ENCODE measurements at regions not wholly inside any gene's neighbourhood (a gene's known extent, or its start where the extent isn't known, plus 50 kb on each side); places are given as distances from the start of the nearest gene placed in this dataset.
"Not testable (repeated sequence)": the region's sequence is repeated elsewhere in the genome, so short reads cannot be mapped to it uniquely, and the experiment has no call there.

- Histone ChIP-seq H3K27me3 (no peaks in the 10 kb centered on the region), H3K4me3 (no peak overlapping the region), H3K27ac (no peak overlapping the region), H3K4me1 (no peaks in the 10 kb centered on the region), H3K9me3 (no peaks in the 10 kb centered on the region), H3K36me3 (no peaks in the 10 kb centered on the region)
- DNase-seq: no peak
- no peak for TF ChIP-seq EP300 (IDR thresholded peaks at IDR 0.05; ENCODE audit: low read depth)
- TF ChIP-seq CTCF (IDR thresholded peaks at IDR 0.05): no peak
- no peak for TF ChIP-seq POLR2AphosphoS5 (IDR thresholded peaks at IDR 0.05)
- TF ChIP-seq POLR2A (IDR thresholded peaks at IDR 0.05): no peak
- WGBS, 2 donors (ENCODE audit: low coverage in 1 of 2): 85 to 100% methylated on average over 1 of the region's 1 CpG
- in situ Hi-C loops (cut with MboI; ENCODE audit: low pct_ligation_motif_present in 1 of 4, low pct_unique_long_range_greater_than_20kb in 1 of 4, low sequenced_read_pairs in 3 of 4): no loop called here
- intact Hi-C loops (cut with DNase I; ENCODE audit: low total_unique reads): no loop called here
These were observed 605.5 kb downstream of the LTN1 start for GRCh38 chr21:28387220-28387619.

GRCh38 chr21:28385845-28386244, 606.8 kb downstream of the LTN1 start:
- H3K36me3 ChIP-seq: no peaks in the 10 kb centered on the region
- no peak overlapping the region for H3K4me3 ChIP-seq
- no peaks in the 10 kb centered on the region for H3K4me1 ChIP-seq
- in situ Hi-C loops (cut with MboI; ENCODE audit: low pct_ligation_motif_present in 1 of 4, low pct_unique_long_range_greater_than_20kb in 1 of 4, low sequenced_read_pairs in 3 of 4): no loop called here
- no peaks in the 10 kb centered on the region for H3K9me3 ChIP-seq
- TF ChIP-seq CTCF (IDR thresholded peaks at IDR 0.05) (no peak), POLR2A (IDR thresholded peaks at IDR 0.05) (no peak), EP300 (IDR thresholded peaks at IDR 0.05; ENCODE audit: low read depth) (no peak), POLR2AphosphoS5 (IDR thresholded peaks at IDR 0.05) (no peak)
- WGBS, 2 donors (ENCODE audit: low coverage in 1 of 2): 84 to 92% methylated on average over 1 of the region's 1 CpG
- H3K27me3 ChIP-seq: no peaks in the 10 kb centered on the region
- intact Hi-C loops (cut with DNase I; ENCODE audit: low total_unique reads): no loop called here
- no peak overlapping the region for H3K27ac ChIP-seq
- no peak for DNase-seq

- intact Hi-C loops (cut with DNase I; ENCODE audit: low total_unique reads); H3K27me3 ChIP-seq; H3K9me3 ChIP-seq; DNase-seq; H3K4me1 ChIP-seq; H3K27ac ChIP-seq; H3K36me3 ChIP-seq; in situ Hi-C loops (cut with MboI; ENCODE audit: low pct_ligation_motif_present in 1 of 4, low pct_unique_long_range_greater_than_20kb in 1 of 4, low sequenced_read_pairs in 3 of 4); H3K4me3 ChIP-seq: not testable (repeated sequence)
- 89 to 93% methylated on average over 2 of the region's 2 CpGs for WGBS, 2 donors (ENCODE audit: low coverage in 1 of 2)
These were observed 611.5 kb downstream of the LTN1 start for GRCh38 chr21:28381000-28381745.

GRCh38 chr21:28380241-28380640, 612.4 kb downstream of the LTN1 start:
- no peaks in the 10 kb centered on the region for H3K9me3 ChIP-seq
- no peaks in the 10 kb centered on the region for H3K27me3 ChIP-seq
- H3K4me1 ChIP-seq: no peaks in the 10 kb centered on the region
- no peak overlapping the region for H3K27ac ChIP-seq
- 83 to 91% methylated on average over 7 of the region's 7 CpGs for WGBS, 2 donors (ENCODE audit: low coverage in 1 of 2)
- TF ChIP-seq POLR2AphosphoS5 (IDR thresholded peaks at IDR 0.05) (no peak), POLR2A (IDR thresholded peaks at IDR 0.05) (no peak), EP300 (IDR thresholded peaks at IDR 0.05; ENCODE audit: low read depth) (no peak), CTCF (IDR thresholded peaks at IDR 0.05) (no peak)
- intact Hi-C loops (cut with DNase I; ENCODE audit: low total_unique reads) (no loop called here), in situ Hi-C loops (cut with MboI; ENCODE audit: low pct_ligation_motif_present in 1 of 4, low pct_unique_long_range_greater_than_20kb in 1 of 4, low sequenced_read_pairs in 3 of 4) (no loop called here)
- H3K4me3 ChIP-seq: no peak overlapping the region
- no peaks in the 10 kb centered on the region for H3K36me3 ChIP-seq
- no peak for DNase-seq

GRCh38 chr21:28378026-28378425, 614.7 kb downstream of the LTN1 start:
- Histone ChIP-seq H3K27ac (no peak overlapping the region), H3K4me3 (no peak overlapping the region), H3K4me1 (no peaks in the 10 kb centered on the region), H3K9me3 (no peaks in the 10 kb centered on the region), H3K27me3 (no peaks in the 10 kb centered on the region), H3K36me3 (no peaks in the 10 kb centered on the region)
- in situ Hi-C loops (cut with MboI; ENCODE audit: low pct_ligation_motif_present in 1 of 4, low pct_unique_long_range_greater_than_20kb in 1 of 4, low sequenced_read_pairs in 3 of 4): no loop called here
- intact Hi-C loops (cut with DNase I; ENCODE audit: low total_unique reads): no loop called here
- DNase-seq: no peak
- WGBS, 2 donors (ENCODE audit: low coverage in 1 of 2): 82 to 86% methylated on average over 2 of the region's 2 CpGs
- TF ChIP-seq POLR2A (IDR thresholded peaks at IDR 0.05): no peak
- TF ChIP-seq EP300 (IDR thresholded peaks at IDR 0.05; ENCODE audit: low read depth): no peak

Measured in transverse colon (tissue), 4 donors.